Loucy (cell line): ENCODE measurements at regions not wholly inside any gene's neighbourhood (a gene's known extent, or its start where the extent isn't known, plus 50 kb on each side); places are given as distances from the start of the nearest gene placed in this dataset.
"Not testable (repeated sequence)": the region's sequence is repeated elsewhere in the genome, so short reads cannot be mapped to it uniquely, and the experiment has no call there.

Experiments used
- H2AFZ ChIP-seq: fragments of 200-600 bp; sonication (generic); 2 replicates; pipeline ENCODE4 v1.6.0; 2016; ENCODE audit warnings: antibody characterized with exemption, mild to moderate bottlenecking, low read length, moderate library complexity
- H3F3A ChIP-seq: fragments of 200-600 bp; 2 replicates; pipeline ENCODE4 v1.6.0; 2016; ENCODE audit warnings: antibody characterized with exemption, low read depth, mild to moderate bottlenecking
- H3K27me3 ChIP-seq: fragments of 200-600 bp; sonication (generic); 2 replicates; pipeline ENCODE4 v1.6.1; 2014; ENCODE audit warnings: low read length, mild to moderate bottlenecking; ENCODE audit not compliant: insufficient read depth, poor library complexity, severe bottlenecking
- H3K36me3 ChIP-seq: fragments of 200-600 bp; sonication (generic); 2 replicates; pipeline ENCODE4 v1.6.1; 2016; ENCODE audit warnings: low read length; ENCODE audit not compliant: insufficient read depth
- H3K4me1 ChIP-seq: fragments of 200-600 bp; sonication (generic); 2 replicates; pipeline ENCODE4 v1.5.1; 2014; ENCODE audit warnings: low read length, mild to moderate bottlenecking; ENCODE audit not compliant: insufficient read depth, poor library complexity, severe bottlenecking
- H3K4me2 ChIP-seq: fragments of 200-600 bp; sonication (generic); 2 replicates; pipeline ENCODE4 v1.6.0; 2014; ENCODE audit warnings: antibody characterized with exemption, low read length, low read depth, mild to moderate bottlenecking; ENCODE audit not compliant: poor library complexity, severe bottlenecking
- H3K4me3 ChIP-seq: fragments of 200-600 bp; sonication (generic); 2 replicates; pipeline ENCODE4 v1.5.1; 2014; ENCODE audit warnings: low read length, mild to moderate bottlenecking, mixed read lengths; ENCODE audit not compliant: poor library complexity, severe bottlenecking
- H3K79me2 ChIP-seq: fragments of 200-600 bp; sonication (generic); 2 replicates; pipeline ENCODE4 v1.6.1; 2014; ENCODE audit warnings: low read length; ENCODE audit not compliant: insufficient read depth
- H3K9ac ChIP-seq: fragments of 200-600 bp; sonication (generic); 2 replicates; pipeline ENCODE4 v1.6.0; 2014; ENCODE audit warnings: mild to moderate bottlenecking, low read depth, low read length, moderate library complexity; ENCODE audit not compliant: poor library complexity, severe bottlenecking
- H3K9me2 ChIP-seq: fragments of 200-600 bp; sonication (generic); replicated peaks from 2 replicates; pipeline ENCODE4 v1.6.1; 2016; ENCODE audit warnings: low read depth, low read length, mixed read lengths
- H3K9me3 ChIP-seq: fragments of 200-600 bp; sonication (generic); 2 replicates; pipeline ENCODE4 v1.6.1; 2014; ENCODE audit warnings: mild to moderate bottlenecking, antibody characterized with exemption, low read length, low read depth; ENCODE audit not compliant: insufficient read depth
- H4K20me1 ChIP-seq: fragments of 200-600 bp; sonication (generic); 2 replicates; pipeline ENCODE4 v1.6.0; 2014; ENCODE audit warnings: antibody characterized with exemption, low read length, mild to moderate bottlenecking; ENCODE audit not compliant: insufficient read depth, poor library complexity, severe bottlenecking
- CTCF ChIP-seq: fragments of 200-600 bp; sonication (generic); conservative IDR thresholded peaks from 2 replicates; pipeline ENCODE4 v1.5.1; 2014; ENCODE audit warnings: mild to moderate bottlenecking, antibody characterized with exemption, low read length
- EZH2phosphoT487 ChIP-seq: fragments of 200-600 bp; IDR thresholded peaks from 2 replicates; pipeline ENCODE4 v1.6.1; 2018; ENCODE audit warnings: antibody characterized with exemption, mild to moderate bottlenecking, moderate library complexity, borderline replicate concordance

- H4K20me1 ChIP-seq, result no peaks in the 10 kb centered on the region
- H3K9ac ChIP-seq, result no peak overlapping the region
- no peak overlapping the region for H3K4me2 ChIP-seq
- H3K9me2 ChIP-seq, result no peaks in the 10 kb centered on the region
- H3K9me3 ChIP-seq, result no peaks in the 10 kb centered on the region
- no peak for TF ChIP-seq EZH2phosphoT487
- no peaks in the 10 kb centered on the region for H3F3A ChIP-seq
- H3K4me3 ChIP-seq, result no peak overlapping the region
- H3K79me2 ChIP-seq, result no peaks in the 10 kb centered on the region
- H3K27me3 ChIP-seq, result no peaks in the 10 kb centered on the region
- H3K36me3 ChIP-seq, result no peaks in the 10 kb centered on the region
- no peaks in the 10 kb centered on the region for H3K4me1 ChIP-seq
- no peak overlapping the region for H2AFZ ChIP-seq
These were observed 734.0 kb upstream of the DIAPH2 start for GRCh38 chrX:95950679-95951078.

- no peaks in the 10 kb centered on the region for H3K9me3 ChIP-seq
- no peaks in the 10 kb centered on the region for H3K4me1 ChIP-seq
- H4K20me1 ChIP-seq, result no peaks in the 10 kb centered on the region
- no peaks in the 10 kb centered on the region for H3F3A ChIP-seq
- no peaks in the 10 kb centered on the region for H3K27me3 ChIP-seq
- H3K79me2 ChIP-seq, result no peaks in the 10 kb centered on the region
- no peak overlapping the region for H2AFZ ChIP-seq
- H3K9me2 ChIP-seq, result no peaks in the 10 kb centered on the region
- H3K9ac ChIP-seq, result no peak overlapping the region
- no peak overlapping the region for H3K4me2 ChIP-seq
- H3K36me3 ChIP-seq, result no peaks in the 10 kb centered on the region
- H3K4me3 ChIP-seq, result no peak overlapping the region
- TF ChIP-seq CTCF, result no peak
- no peak for TF ChIP-seq EZH2phosphoT487
These were observed 731.1 kb upstream of the DIAPH2 start for GRCh38 chrX:95953564-95953963.

- H4K20me1 ChIP-seq, result no peaks in the 10 kb centered on the region
- no peaks in the 10 kb centered on the region for H3K9me3 ChIP-seq
- no peak overlapping the region for H3K4me3 ChIP-seq
- no peaks in the 10 kb centered on the region for H3F3A ChIP-seq
- no peaks in the 10 kb centered on the region for H3K79me2 ChIP-seq
- TF ChIP-seq CTCF (no peak), EZH2phosphoT487 (no peak)
- no peaks in the 10 kb centered on the region for H3K9me2 ChIP-seq
- H3K4me2 ChIP-seq, result no peak overlapping the region
- H3K9ac ChIP-seq, result no peak overlapping the region
- H3K36me3 ChIP-seq, result no peaks in the 10 kb centered on the region
- no peaks in the 10 kb centered on the region for H3K4me1 ChIP-seq
- H2AFZ ChIP-seq, result no peak overlapping the region
- no peaks in the 10 kb centered on the region for H3K27me3 ChIP-seq
These were observed 727.9 kb upstream of the DIAPH2 start for GRCh38 chrX:95956745-95957144.

GRCh38 chrX:95973456-95974095 lies 711.1 kb upstream of the DIAPH2 start:
- H3K9me3 ChIP-seq, H3K27me3 ChIP-seq, H4K20me1 ChIP-seq, H3K9me2 ChIP-seq, H3K4me2 ChIP-seq, H3K4me1 ChIP-seq, H3K79me2 ChIP-seq, H3K4me3 ChIP-seq, H3K9ac ChIP-seq, H3F3A ChIP-seq, H3K36me3 ChIP-seq, H2AFZ ChIP-seq: not testable (repeated sequence)
